ENCODE measurements at regions not wholly inside any gene's neighbourhood (a gene's known extent, or its start where the extent isn't known, plus 50 kb on each side); places are given as distances from the start of the nearest gene placed in this dataset.

DNA sequence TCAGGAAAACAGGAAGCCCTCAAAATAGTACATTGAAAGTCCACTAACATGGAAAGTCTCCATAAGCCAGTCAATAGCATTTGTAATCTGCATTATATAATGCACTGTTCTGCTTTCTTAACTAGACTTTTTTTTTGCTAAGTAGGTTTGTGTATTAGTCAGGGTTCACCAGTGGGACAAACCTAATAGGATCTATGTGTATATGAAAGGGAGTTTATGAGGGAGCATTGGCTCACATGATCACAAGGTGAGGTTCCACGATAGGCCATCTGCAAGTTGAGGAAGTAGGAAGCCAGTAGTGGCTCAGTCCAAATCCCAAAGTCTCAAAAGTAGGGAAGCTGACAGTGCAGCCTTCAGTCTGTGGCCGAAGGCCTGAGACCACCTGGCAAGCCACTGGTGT, 116.0 kb downstream of the MXRA5 start:
- Histone ChIP-seq H3K36me3 (ENCODE audit: insufficient read depth, low read length) (no peaks in the 10 kb centered on the region), H3K4me1 (ENCODE audit: insufficient read depth, low read length) (no peaks in the 10 kb centered on the region), H3K9me3 (ENCODE audit: low read length) (no peaks in the 10 kb centered on the region), H3K27me3 (ENCODE audit: insufficient read depth, low read length, poor library complexity, severe bottlenecking) (no peaks in the 10 kb centered on the region), H3K4me3 (ENCODE audit: low read length) (no peak overlapping the region), H3K27ac (ENCODE audit: low read depth, low read length) (no peak overlapping the region)
- Mint-ChIP-seq H3K27me3 (no peaks in the 10 kb centered on the region), H3K9me3 (peaks cover 0 to 2% (median 0%) of the 10 kb centered on the region in 5 donors), H3K36me3 (no peaks in the 10 kb centered on the region), H3K27ac (no peak overlapping the region), H3K4me3 (no peak overlapping the region), H3K4me1 (no peaks in the 10 kb centered on the region)
- CTCF ChIA-PET = no interaction called here
- DNase-seq = no peak
- POLR2A ChIA-PET = no interaction called here

DNA sequence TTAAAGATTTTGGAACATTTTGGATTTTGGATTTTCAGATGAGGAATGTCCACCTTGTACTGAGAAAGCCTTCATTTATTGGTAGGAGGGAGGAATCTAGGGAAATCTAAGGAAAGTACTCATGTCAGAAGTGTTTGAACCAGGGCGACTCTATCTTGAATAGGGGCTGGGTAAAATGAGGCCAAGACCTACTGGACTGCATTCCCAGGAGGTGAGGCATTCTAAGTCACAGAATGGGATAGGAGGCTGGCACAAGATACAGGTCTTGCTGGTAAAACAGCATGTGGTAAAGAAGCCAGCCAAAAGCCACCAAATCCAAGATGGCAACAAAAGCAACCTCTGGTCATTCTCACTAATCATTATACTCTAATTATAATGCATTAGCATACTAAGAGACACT, 118.9 kb downstream of the MXRA5 start:
- no peaks in the 10 kb centered on the region for H3K4me1 ChIP-seq (ENCODE audit: insufficient read depth, low read length)
- no peaks in the 10 kb centered on the region for H3K4me1 Mint-ChIP-seq
- POLR2A ChIA-PET = no interaction called here
- H3K9me3 ChIP-seq (ENCODE audit: low read length) = no peaks in the 10 kb centered on the region
- no peak overlapping the region for H3K4me3 ChIP-seq (ENCODE audit: low read length)
- H3K9me3 Mint-ChIP-seq = peaks cover 0 to 2% (median 0%) of the 10 kb centered on the region in 5 donors
- H3K27me3 ChIP-seq (ENCODE audit: insufficient read depth, low read length, poor library complexity, severe bottlenecking) = no peaks in the 10 kb centered on the region
- no peak overlapping the region for H3K27ac ChIP-seq (ENCODE audit: low read depth, low read length)
- H3K27ac Mint-ChIP-seq = no peak overlapping the region
- no peaks in the 10 kb centered on the region for H3K36me3 Mint-ChIP-seq
- DNase-seq = no peak
- H3K4me3 Mint-ChIP-seq = no peak overlapping the region
- no peaks in the 10 kb centered on the region for H3K27me3 Mint-ChIP-seq
- no peaks in the 10 kb centered on the region for H3K36me3 ChIP-seq (ENCODE audit: insufficient read depth, low read length)
- CTCF ChIA-PET = no interaction called here

DNA sequence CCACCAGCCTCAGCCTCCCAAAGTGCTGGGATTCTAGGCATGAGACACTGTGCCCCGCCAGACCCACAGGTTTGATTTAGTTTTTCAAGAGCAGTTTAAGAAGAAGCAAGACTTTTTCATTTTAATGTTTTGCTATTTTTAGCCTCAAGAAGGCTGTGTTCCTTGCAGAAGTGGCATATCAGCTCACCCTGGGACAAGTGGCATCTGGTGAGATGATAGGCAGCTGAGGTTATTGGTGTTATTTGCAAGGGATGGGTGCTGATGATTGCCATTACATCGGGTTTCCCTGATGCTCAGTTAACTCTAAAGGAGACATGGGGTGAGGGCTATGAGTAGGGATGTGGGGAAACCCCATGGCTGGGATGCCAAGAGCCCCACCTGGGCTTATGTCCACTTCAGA, 120.4 kb downstream of the MXRA5 start:
- Mint-ChIP-seq H3K27me3 (no peaks in the 10 kb centered on the region), H3K9me3 (peaks cover 0 to 2% (median 0%) of the 10 kb centered on the region in 5 donors), H3K27ac (no peak overlapping the region), H3K4me1 (no peaks in the 10 kb centered on the region), H3K36me3 (no peaks in the 10 kb centered on the region), H3K4me3 (no peak overlapping the region)
- Histone ChIP-seq H3K4me3 (ENCODE audit: low read length) (no peak overlapping the region), H3K27ac (ENCODE audit: low read depth, low read length) (no peak overlapping the region), H3K36me3 (ENCODE audit: insufficient read depth, low read length) (no peaks in the 10 kb centered on the region), H3K27me3 (ENCODE audit: insufficient read depth, low read length, poor library complexity, severe bottlenecking) (no peaks in the 10 kb centered on the region), H3K4me1 (ENCODE audit: insufficient read depth, low read length) (no peaks in the 10 kb centered on the region), H3K9me3 (ENCODE audit: low read length) (no peaks in the 10 kb centered on the region)
- POLR2A ChIA-PET = no interaction called here
- no peak for DNase-seq
- CTCF ChIA-PET = no interaction called here

DNA sequence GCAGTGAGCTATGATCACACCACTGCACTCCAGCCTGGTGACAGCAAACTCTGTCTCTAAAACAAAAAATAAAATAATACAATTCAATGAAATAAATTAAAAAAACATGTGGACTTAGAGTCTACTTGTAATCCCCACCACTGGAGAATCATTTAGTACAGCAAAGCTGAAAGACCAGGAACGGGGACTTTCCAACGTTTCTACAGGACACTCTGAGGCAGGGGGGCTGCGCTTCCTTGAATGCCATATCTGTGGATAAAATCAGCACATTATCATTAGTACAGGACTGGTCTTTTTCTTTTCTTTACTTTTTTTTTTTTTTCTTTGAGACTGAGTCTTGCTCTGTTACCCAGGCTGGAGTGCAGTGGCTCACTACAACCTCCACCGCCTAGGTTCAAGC, 124.8 kb downstream of the MXRA5 start:
- Mint-ChIP-seq H3K9me3 (peaks cover 0 to 7% (median 3%) of the 10 kb centered on the region in 5 donors), H3K36me3 (no peaks in the 10 kb centered on the region), H3K27ac (no peak overlapping the region), H3K27me3 (peaks cover 0 to 4% of the 10 kb centered on the region in 2 donors), H3K4me3 (no peak overlapping the region), H3K4me1 (no peaks in the 10 kb centered on the region)
- no peaks in the 10 kb centered on the region for H3K9me3 ChIP-seq (ENCODE audit: low read length)
- H3K27ac ChIP-seq (ENCODE audit: low read depth, low read length) = no peak overlapping the region
- no peak for DNase-seq
- ChIA-PET POLR2A (no interaction called here), CTCF (no interaction called here)
- H3K27me3 ChIP-seq (ENCODE audit: insufficient read depth, low read length, poor library complexity, severe bottlenecking) = no peaks in the 10 kb centered on the region
- no peaks in the 10 kb centered on the region for H3K4me1 ChIP-seq (ENCODE audit: insufficient read depth, low read length)
- no peak overlapping the region for H3K4me3 ChIP-seq (ENCODE audit: low read length)
- H3K36me3 ChIP-seq (ENCODE audit: insufficient read depth, low read length) = no peaks in the 10 kb centered on the region

DNA sequence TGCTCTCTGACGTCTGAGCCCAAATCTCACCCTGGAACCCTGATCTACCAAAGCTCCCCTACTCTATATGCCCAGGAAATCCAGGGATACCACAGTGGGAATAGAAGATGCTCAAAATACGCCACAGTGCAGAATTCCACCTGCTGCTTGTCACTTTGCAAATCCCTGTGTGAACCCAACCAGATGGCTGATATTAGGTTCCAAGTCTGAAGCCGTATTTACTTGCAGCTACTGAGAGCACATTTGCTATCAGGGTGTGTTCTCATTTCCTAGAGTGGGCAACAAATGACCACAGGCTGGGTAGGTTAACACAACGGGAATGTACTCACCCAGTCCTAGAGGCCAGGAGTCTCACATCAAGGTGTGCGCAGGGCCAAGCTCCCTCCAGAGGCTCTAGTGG, 126.8 kb downstream of the MXRA5 start:
- H3K4me3 ChIP-seq (ENCODE audit: low read length) = no peak overlapping the region
- Mint-ChIP-seq H3K27ac (no peak overlapping the region), H3K27me3 (peaks cover 0 to 4% of the 10 kb centered on the region in 2 donors), H3K4me3 (no peak overlapping the region), H3K4me1 (no peaks in the 10 kb centered on the region), H3K36me3 (no peaks in the 10 kb centered on the region), H3K9me3 (peaks cover 0 to 9% (median 3%) of the 10 kb centered on the region in 5 donors)
- H3K36me3 ChIP-seq (ENCODE audit: insufficient read depth, low read length) = no peaks in the 10 kb centered on the region
- H3K27ac ChIP-seq (ENCODE audit: low read depth, low read length) = no peak overlapping the region
- no peaks in the 10 kb centered on the region for H3K27me3 ChIP-seq (ENCODE audit: insufficient read depth, low read length, poor library complexity, severe bottlenecking)
- DNase-seq = no peak
- no peaks in the 10 kb centered on the region for H3K4me1 ChIP-seq (ENCODE audit: insufficient read depth, low read length)
- no peaks in the 10 kb centered on the region for H3K9me3 ChIP-seq (ENCODE audit: low read length)
- ChIA-PET POLR2A (no interaction called here), CTCF (no interaction called here)

DNA sequence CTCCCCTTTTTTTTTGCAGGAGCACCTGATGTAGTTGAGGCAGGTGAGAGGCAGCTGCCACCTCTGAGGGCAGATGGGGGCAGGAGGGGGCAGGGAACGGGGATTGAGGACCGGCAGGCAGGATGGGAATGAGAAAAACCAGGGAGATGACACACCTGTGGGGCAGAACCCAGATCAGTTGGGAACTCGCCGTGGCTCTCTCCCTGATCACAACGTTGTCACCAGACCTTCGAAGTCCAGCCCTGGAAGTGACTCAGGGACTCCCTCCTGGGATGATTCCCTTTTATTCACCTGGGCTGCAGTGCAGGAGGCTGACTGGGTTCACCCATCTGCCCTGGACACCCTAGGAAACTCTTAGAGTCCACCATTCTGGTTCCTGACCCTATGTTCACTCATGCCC, 127.2 kb downstream of the MXRA5 start:
- Mint-ChIP-seq H3K4me3 (no peak overlapping the region), H3K9me3 (peaks cover 0 to 9% (median 4%) of the 10 kb centered on the region in 5 donors), H3K27me3 (peaks cover 0 to 6% of the 10 kb centered on the region in 2 donors), H3K36me3 (no peaks in the 10 kb centered on the region), H3K4me1 (no peaks in the 10 kb centered on the region), H3K27ac (no peak overlapping the region)
- H3K4me1 ChIP-seq (ENCODE audit: insufficient read depth, low read length) = no peaks in the 10 kb centered on the region
- no peaks in the 10 kb centered on the region for H3K27me3 ChIP-seq (ENCODE audit: insufficient read depth, low read length, poor library complexity, severe bottlenecking)
- CTCF ChIA-PET = no interaction called here
- POLR2A ChIA-PET = no interaction called here
- no peak for DNase-seq
- no peaks in the 10 kb centered on the region for H3K9me3 ChIP-seq (ENCODE audit: low read length)
- no peaks in the 10 kb centered on the region for H3K36me3 ChIP-seq (ENCODE audit: insufficient read depth, low read length)
- H3K27ac ChIP-seq (ENCODE audit: low read depth, low read length) = no peak overlapping the region
- no peak overlapping the region for H3K4me3 ChIP-seq (ENCODE audit: low read length)

DNA sequence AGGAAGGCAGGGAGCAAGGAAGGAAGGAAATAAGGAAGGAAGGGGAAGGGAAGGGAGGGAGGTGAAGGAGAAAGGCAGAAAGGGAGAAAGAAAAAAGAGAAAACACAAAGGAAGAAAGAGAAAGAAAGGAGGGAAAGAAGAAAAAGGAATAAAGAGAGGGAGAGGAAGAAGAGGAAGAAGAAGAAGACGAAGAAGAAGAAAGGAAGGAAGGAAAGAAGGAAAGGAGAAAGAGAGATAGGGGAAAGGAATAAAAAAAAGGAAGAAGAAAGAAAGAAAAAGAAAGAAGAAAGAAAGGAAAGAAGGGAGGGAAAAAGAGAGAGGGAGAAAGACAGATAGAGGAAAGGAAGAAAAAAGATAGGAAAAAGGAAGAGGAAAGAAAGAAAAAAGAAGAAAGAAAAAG, 128.0 kb downstream of the MXRA5 start:
- Histone ChIP-seq H3K4me3 (ENCODE audit: low read length) (no peak overlapping the region), H3K27ac (ENCODE audit: low read depth, low read length) (no peak overlapping the region), H3K36me3 (ENCODE audit: insufficient read depth, low read length) (no peaks in the 10 kb centered on the region), H3K27me3 (ENCODE audit: insufficient read depth, low read length, poor library complexity, severe bottlenecking) (no peaks in the 10 kb centered on the region), H3K4me1 (ENCODE audit: insufficient read depth, low read length) (no peaks in the 10 kb centered on the region), H3K9me3 (ENCODE audit: low read length) (no peaks in the 10 kb centered on the region)
- Mint-ChIP-seq H3K27me3 (peaks cover 0 to 6% of the 10 kb centered on the region in 2 donors), H3K36me3 (no peaks in the 10 kb centered on the region), H3K4me1 (no peaks in the 10 kb centered on the region), H3K9me3 (peaks cover 0 to 9% (median 4%) of the 10 kb centered on the region in 5 donors), H3K4me3 (no peak overlapping the region), H3K27ac (no peak overlapping the region)
- DNase-seq = no peak
- ChIA-PET CTCF (no interaction called here), POLR2A (no interaction called here)

DNA sequence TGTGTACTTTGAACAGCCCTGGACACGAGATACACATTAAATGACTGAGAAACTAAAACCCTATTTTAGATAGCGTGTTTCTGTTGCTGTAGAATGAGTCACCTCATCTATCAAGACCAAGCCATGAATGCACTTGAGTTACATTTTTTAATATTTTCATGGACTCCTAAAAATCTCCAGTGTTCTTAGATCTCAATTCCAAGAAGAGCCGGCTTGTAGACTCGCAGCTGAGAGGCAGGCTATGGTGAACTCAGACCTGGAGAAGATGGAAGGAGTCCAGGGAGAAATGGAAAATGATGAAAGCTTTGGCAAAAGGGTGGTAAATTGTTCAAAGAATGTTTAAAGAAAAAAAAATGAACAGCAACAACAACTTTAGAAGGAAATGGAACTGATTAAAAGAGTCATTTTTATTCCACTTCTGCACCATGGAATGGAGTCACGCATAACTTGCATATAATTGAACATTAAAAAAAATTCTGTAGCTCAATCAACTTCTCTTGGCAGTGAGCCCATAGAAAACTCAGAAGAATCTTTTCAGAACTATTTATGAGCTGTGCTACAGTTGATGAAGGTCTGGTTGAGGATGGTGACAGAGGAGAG, 129.8 kb downstream of the MXRA5 start:
- Mint-ChIP-seq H3K36me3 (no peaks in the 10 kb centered on the region), H3K4me3 (no peak overlapping the region), H3K27ac (no peak overlapping the region), H3K4me1 (no peaks in the 10 kb centered on the region), H3K9me3 (peaks cover 0 to 9% (median 5%) of the 10 kb centered on the region in 5 donors), H3K27me3 (peaks cover 0 to 8% of the 10 kb centered on the region in 2 donors)
- H3K27ac ChIP-seq (ENCODE audit: low read depth, low read length) = no peak overlapping the region
- H3K27me3 ChIP-seq (ENCODE audit: insufficient read depth, low read length, poor library complexity, severe bottlenecking) = no peaks in the 10 kb centered on the region
- ChIA-PET CTCF (no interaction called here), POLR2A (no interaction called here)
- H3K36me3 ChIP-seq (ENCODE audit: insufficient read depth, low read length) = no peaks in the 10 kb centered on the region
- DNase-seq = no peak
- no peaks in the 10 kb centered on the region for H3K9me3 ChIP-seq (ENCODE audit: low read length)
- no peaks in the 10 kb centered on the region for H3K4me1 ChIP-seq (ENCODE audit: insufficient read depth, low read length)
- no peak overlapping the region for H3K4me3 ChIP-seq (ENCODE audit: low read length)

DNA sequence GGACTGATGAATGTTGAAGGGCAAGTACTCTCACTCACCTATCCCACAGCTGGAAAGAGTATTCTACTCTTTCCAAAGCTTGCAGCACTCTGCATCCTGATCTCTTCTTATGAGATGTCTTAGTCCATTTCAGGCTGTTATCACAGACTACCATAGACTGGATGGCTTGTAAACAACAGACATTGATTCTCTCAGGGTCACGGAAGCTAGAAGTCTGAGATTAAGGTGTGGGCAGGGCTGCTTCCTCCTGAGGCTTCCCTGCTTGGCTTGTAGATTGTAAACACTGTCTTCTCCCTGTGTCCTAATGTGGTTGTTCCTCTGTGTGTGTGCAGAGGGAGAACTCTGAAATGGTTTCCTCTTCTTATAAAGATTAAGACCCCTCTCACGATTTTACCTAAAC, 131.2 kb downstream of the MXRA5 start:
- Mint-ChIP-seq H3K9me3 (peaks cover 0 to 9% (median 5%) of the 10 kb centered on the region in 5 donors), H3K27ac (peak overlapping the region in 2 of 8 donors; percentile 5 to 19)
- POLR2A ChIA-PET = no interaction called here

More for the DNA sequence above, 131.2 kb downstream of the MXRA5 start:
- DNase-seq = no peak
- peaks cover 0 to 8% of the 10 kb centered on the region in 2 donors for H3K27me3 Mint-ChIP-seq
- no peak overlapping the region for H3K4me3 Mint-ChIP-seq
- Histone ChIP-seq H3K4me1 (ENCODE audit: insufficient read depth, low read length) (no peaks in the 10 kb centered on the region), H3K4me3 (ENCODE audit: low read length) (no peak overlapping the region), H3K9me3 (ENCODE audit: low read length) (no peaks in the 10 kb centered on the region), H3K27me3 (ENCODE audit: insufficient read depth, low read length, poor library complexity, severe bottlenecking) (no peaks in the 10 kb centered on the region), H3K27ac (ENCODE audit: low read depth, low read length) (no peak overlapping the region), H3K36me3 (ENCODE audit: insufficient read depth, low read length) (no peaks in the 10 kb centered on the region)
- CTCF ChIA-PET = no interaction called here
- H3K4me1 Mint-ChIP-seq = no peaks in the 10 kb centered on the region
- no peaks in the 10 kb centered on the region for H3K36me3 Mint-ChIP-seq
